SK-N-SH treated with all-trans-retinoic acid at 6 μM for 48 hours (cell line): ENCODE measurements at regions not wholly inside any gene's neighbourhood (a gene's known extent, or its start where the extent isn't known, plus 50 kb on each side); places are given as distances from the start of the nearest gene placed in this dataset.

ENCODE experiments used
- ATAC-seq: fragments of 200-7000 bp; cut with Tn5 transposase; 3 replicates; pipeline ENCODE4 v1.9.1; 2020; ENCODE audit warnings: mild to moderate bottlenecking, moderate library complexity
- ARNTL ChIP-seq: fragments of 450-650 bp; formaldehyde crosslinking; IDR thresholded peaks from 2 replicates; pipeline ENCODE4 v1.5.0; 2020; ENCODE audit warnings: low read depth, mild to moderate bottlenecking, moderate library complexity, borderline replicate concordance
- BACH2 ChIP-seq: fragments of 250-450 bp; sonication (Bioruptor Pico); IDR thresholded peaks from 2 replicates; pipeline ENCODE4 v1.9.0; 2021; ENCODE audit warnings: mild to moderate bottlenecking, borderline replicate concordance
- CREB5 ChIP-seq: fragments of 250-450 bp; sonication (Bioruptor Pico); IDR thresholded peaks from 2 replicates; pipeline ENCODE4 v1.5.1; 2020; ENCODE audit warnings: low read depth, mild to moderate bottlenecking, moderate library complexity
- CSDC2 ChIP-seq: fragments of 250-450 bp; sonication (Bioruptor Pico); IDR thresholded peaks from 2 replicates; pipeline ENCODE4 v1.5.0; 2020; ENCODE audit warnings: mild to moderate bottlenecking, moderate library complexity
- CSRNP3 ChIP-seq: fragments of 250-450 bp; sonication (Bioruptor Pico); IDR thresholded peaks from 2 replicates; pipeline ENCODE4 v1.5.1; 2021; ENCODE audit warnings: mild to moderate bottlenecking, moderate library complexity
- ESRRG ChIP-seq: fragments of 250-450 bp; sonication (Bioruptor Pico); IDR thresholded peaks from 2 replicates; pipeline ENCODE4 v1.6.1; 2021; ENCODE audit warnings: mild to moderate bottlenecking
- GLIS3 ChIP-seq: fragments of 250-450 bp; sonication (Bioruptor Pico); IDR thresholded peaks from 2 replicates; pipeline ENCODE4 v1.5.0; 2020; ENCODE audit warnings: mild to moderate bottlenecking, moderate library complexity
- ISL1 ChIP-seq: fragments of 250-450 bp; sonication (Bioruptor Pico); IDR thresholded peaks from 2 replicates; pipeline ENCODE4 v2.1.2; 2022; ENCODE audit warnings: mild to moderate bottlenecking, moderate library complexity
- OSR1 ChIP-seq: fragments of 250-450 bp; sonication (Bioruptor Pico); IDR thresholded peaks from 2 replicates; pipeline ENCODE4 v1.8.0; 2022; ENCODE audit warnings: moderate library complexity, mild to moderate bottlenecking, inconsistent platforms
- PATZ1 ChIP-seq: fragments of 250-450 bp; sonication (Bioruptor Pico); IDR thresholded peaks from 2 replicates; pipeline ENCODE4 v1.8.0; 2020; ENCODE audit warnings: mild to moderate bottlenecking, moderate library complexity, borderline replicate concordance
- POU6F1 ChIP-seq: fragments of 250-450 bp; sonication (Bioruptor Pico); IDR thresholded peaks from 2 replicates; pipeline ENCODE4 v1.8.0; 2021; ENCODE audit warnings: low read depth, mild to moderate bottlenecking, moderate library complexity, borderline replicate concordance
- PPARA ChIP-seq: fragments of 250-450 bp; sonication (Bioruptor Pico); IDR thresholded peaks from 2 replicates; pipeline ENCODE4 v1.5.0; 2020; ENCODE audit warnings: mild to moderate bottlenecking, borderline replicate concordance
- RARB ChIP-seq: fragments of 250-450 bp; sonication (Bioruptor Pico); IDR thresholded peaks from 2 replicates; pipeline ENCODE4 v1.8.0; 2021; ENCODE audit warnings: mild to moderate bottlenecking, moderate library complexity
- SNAI2 ChIP-seq: fragments of 250-450 bp; sonication (Bioruptor Pico); IDR thresholded peaks from 2 replicates; pipeline ENCODE4 v1.5.0; 2020; ENCODE audit warnings: mild to moderate bottlenecking, moderate library complexity
- TCF4 ChIP-seq: fragments of 250-450 bp; sonication (Bioruptor Pico); IDR thresholded peaks from 2 replicates; pipeline ENCODE4 v1.8.0; 2021; ENCODE audit warnings: mild to moderate bottlenecking, moderate library complexity, borderline replicate concordance
- TOX ChIP-seq: fragments of 250-450 bp; sonication (Bioruptor Pico); IDR thresholded peaks from 2 replicates; pipeline ENCODE4 v1.8.0; 2021; ENCODE audit warnings: mild to moderate bottlenecking, moderate library complexity, borderline replicate concordance
- TSHZ2 ChIP-seq: fragments of 250-450 bp; sonication (Bioruptor Pico); IDR thresholded peaks from 2 replicates; pipeline ENCODE4 v1.5.0; 2020; ENCODE audit warnings: mild to moderate bottlenecking, moderate library complexity
- ZC3H10 ChIP-seq: fragments of 250-450 bp; sonication (Bioruptor Pico); IDR thresholded peaks from 2 replicates; pipeline ENCODE4 v1.5.1; 2021; ENCODE audit warnings: mild to moderate bottlenecking, moderate library complexity
- ZFP3 ChIP-seq: fragments of 250-450 bp; sonication (Bioruptor Pico); IDR thresholded peaks from 2 replicates; pipeline ENCODE4 v1.5.0; 2020; ENCODE audit warnings: mild to moderate bottlenecking, moderate library complexity
- ZFP30 ChIP-seq: fragments of 450-650 bp; formaldehyde crosslinking; IDR thresholded peaks from 2 replicates; pipeline ENCODE4 v1.5.0; 2022; ENCODE audit warnings: mild to moderate bottlenecking, moderate library complexity
- ZNF565 ChIP-seq: fragments of 450-650 bp; formaldehyde crosslinking; conservative IDR thresholded peaks from 2 replicates; pipeline ENCODE4 v1.5.0; 2020; ENCODE audit warnings: low read depth, mild to moderate bottlenecking, moderate library complexity
- ZNF70 ChIP-seq: fragments of 450-650 bp; formaldehyde crosslinking; IDR thresholded peaks from 2 replicates; pipeline ENCODE4 v1.5.0; 2020; ENCODE audit warnings: mild to moderate bottlenecking, moderate library complexity
- ZNF8 ChIP-seq: fragments of 450-650 bp; formaldehyde crosslinking; IDR thresholded peaks from 2 replicates; pipeline ENCODE4 v1.5.0; 2020; ENCODE audit warnings: mild to moderate bottlenecking, moderate library complexity

- ATAC-seq: no peak
- no peak for TF ChIP-seq SNAI2
- no peak for TF ChIP-seq CSDC2 (CRISPR knock-in tag)
- TF ChIP-seq CREB5 (CRISPR knock-in tag): no peak
- no peak for TF ChIP-seq GLIS3 (CRISPR knock-in tag)
- TF ChIP-seq ZFP3 (CRISPR knock-in tag): no peak
- TF ChIP-seq PATZ1: no peak
- TF ChIP-seq TOX (CRISPR knock-in tag): no peak
- TF ChIP-seq TSHZ2: no peak
- no peak for TF ChIP-seq PPARA
- no peak for TF ChIP-seq ZNF70 (CRISPR knock-in tag)
- no peak for TF ChIP-seq POU6F1
- no peak for TF ChIP-seq CSRNP3 (CRISPR knock-in tag)
- TF ChIP-seq ZNF565: no peak
- no peak for TF ChIP-seq OSR1 (CRISPR knock-in tag)
- no peak for TF ChIP-seq BACH2 (CRISPR knock-in tag)
- no peak for TF ChIP-seq ZFP30 (CRISPR knock-in tag)
- TF ChIP-seq ZNF8: no peak
- no peak for TF ChIP-seq ESRRG (CRISPR knock-in tag)
These were observed 79.1 kb upstream of the MAN2A1 start for GRCh38 chr5:109610581-109610980.

- no peak for ATAC-seq
- TF ChIP-seq ARNTL (CRISPR knock-in tag) (no peak), ZNF565 (no peak), PATZ1 (no peak), RARB (CRISPR knock-in tag) (no peak), POU6F1 (no peak), ZFP3 (CRISPR knock-in tag) (no peak), ISL1 (CRISPR knock-in tag) (no peak), TCF4 (no peak), ZC3H10 (CRISPR knock-in tag) (no peak), CSRNP3 (CRISPR knock-in tag) (no peak), TSHZ2 (no peak), ESRRG (CRISPR knock-in tag) (no peak), GLIS3 (CRISPR knock-in tag) (no peak), BACH2 (CRISPR knock-in tag) (no peak), OSR1 (CRISPR knock-in tag) (no peak)
These were observed 84.5 kb upstream of the MAN2A1 start for GRCh38 chr5:109605207-109605730.
